GM23338 (cell line): ENCODE measurements at regions not wholly inside any gene's neighbourhood (a gene's known extent, or its start where the extent isn't known, plus 50 kb on each side); places are given as distances from the start of the nearest gene placed in this dataset.

Experiments
- ATAC-seq: fragments of 200-7000 bp; cut with Tn5 transposase; 3 replicates; pipeline ENCODE4 v1.9.1; 2020
- DNase-seq: peaks from one replicate; pipeline ENCODE4 v3.0.0-alpha.2; 2015; ENCODE audit warnings: low spot score
- H2AFZ ChIP-seq: fragments of 200-600 bp; sonication (generic); 2 replicates; pipeline ENCODE4 v1.8.0; 2016; ENCODE audit warnings: antibody characterized with exemption, mild to moderate bottlenecking, moderate library complexity
- H3F3A ChIP-seq: fragments of 200-600 bp; sonication (generic); replicated peaks from 2 replicates; pipeline ENCODE4 v1.8.0; 2017; ENCODE audit warnings: antibody characterized with exemption, mixed run types, low read depth
- H3K27ac ChIP-seq: fragments of 200-600 bp; sonication (generic); 2 replicates; pipeline ENCODE4 v1.6.1; 2016; ENCODE audit warnings: low read depth
- H3K27me3 ChIP-seq: fragments of 200-600 bp; sonication (generic); 2 replicates; pipeline ENCODE4 v1.8.0; 2016; ENCODE audit warnings: mild to moderate bottlenecking, mixed run types, moderate library complexity; ENCODE audit not compliant: insufficient read depth
- H3K36me3 ChIP-seq: fragments of 200-600 bp; sonication (generic); 2 replicates; pipeline ENCODE4 v1.8.0; 2016; ENCODE audit warnings: mild to moderate bottlenecking; ENCODE audit not compliant: insufficient read depth
- H3K4me1 ChIP-seq: fragments of 200-600 bp; sonication (generic); 2 replicates; pipeline ENCODE4 v1.8.0; 2016; ENCODE audit warnings: mild to moderate bottlenecking, moderate library complexity; ENCODE audit not compliant: insufficient read depth
- H3K4me2 ChIP-seq: fragments of 200-600 bp; sonication (generic); 2 replicates; pipeline ENCODE4 v1.7.1; 2017; ENCODE audit warnings: mixed run types
- H3K4me3 ChIP-seq: fragments of 200-600 bp; sonication (generic); 2 replicates; pipeline ENCODE4 v1.6.1; 2016; ENCODE audit warnings: mixed run types
- H3K79me2 ChIP-seq: fragments of 200-600 bp; sonication (generic); replicated peaks from 2 replicates; pipeline ENCODE4 v1.8.0; 2017; ENCODE audit warnings: mild to moderate bottlenecking; ENCODE audit not compliant: insufficient read depth
- H3K9me2 ChIP-seq: fragments of 200-600 bp; sonication (generic); 2 replicates; pipeline ENCODE4 v1.8.0; 2017; ENCODE audit not compliant: insufficient read depth
- H4K20me1 ChIP-seq: fragments of 200-600 bp; sonication (generic); replicated peaks from 2 replicates; pipeline ENCODE4 v1.8.0; 2017; ENCODE audit warnings: mild to moderate bottlenecking; ENCODE audit not compliant: insufficient read depth
- H3K27ac Mint-ChIP-seq: 2 replicates; pipeline ENCODE4 v1.8.0; 2020; ENCODE audit warnings: inconsistent platforms, mild to moderate bottlenecking, moderate library complexity, mixed read lengths
- H3K27me3 Mint-ChIP-seq: 3 replicates; pipeline ENCODE4 v1.8.0; 2022; ENCODE audit warnings: low read depth, mild to moderate bottlenecking, moderate library complexity, mixed read lengths, inconsistent platforms; ENCODE audit not compliant: insufficient read depth, poor library complexity
- H3K36me3 Mint-ChIP-seq: 3 replicates; pipeline ENCODE4 v1.8.0; 2021; ENCODE audit warnings: low read depth, mild to moderate bottlenecking, inconsistent platforms, moderate library complexity, mixed read lengths
- H3K4me1 Mint-ChIP-seq: 3 replicates; pipeline ENCODE4 v1.8.0; 2020; ENCODE audit warnings: mild to moderate bottlenecking, inconsistent platforms, mixed read lengths
- H3K4me3 Mint-ChIP-seq: 3 replicates; pipeline ENCODE4 v1.8.0; 2021; ENCODE audit warnings: moderate library complexity, mild to moderate bottlenecking, inconsistent platforms, mixed read lengths
- H3K9me3 Mint-ChIP-seq: 3 replicates; pipeline ENCODE4 v1.8.0; 2020; ENCODE audit warnings: moderate library complexity, mild to moderate bottlenecking, inconsistent platforms, mixed read lengths
- CTCF ChIP-seq, 2 experiments: fragments of 200-600 bp in 1 of 2; sonication (generic) in 1 of 2; conservative IDR thresholded peaks; 2 replicates each; pipeline versions ENCODE4 v1.5.1 to v1.6.1; 2016 to 2017; ENCODE audit warnings: antibody characterized with exemption in 2 of 2, low read depth in 2 of 2, mild to moderate bottlenecking in 2 of 2, moderate library complexity in 1 of 2
- EZH2phosphoT487 ChIP-seq: fragments of 200-600 bp; sonication (generic); IDR thresholded peaks from one replicate; pipeline ENCODE4 v1.8.1; 2018; ENCODE audit warnings: antibody characterized with exemption; ENCODE audit not compliant: unreplicated experiment
- ZNF331 ChIP-seq: fragments of 250-450 bp; sonication (Bioruptor Pico); IDR thresholded peaks from 2 replicates; pipeline ENCODE4 v1.5.0; 2020; ENCODE audit warnings: low read depth, mild to moderate bottlenecking, moderate library complexity
- TF ChIP-seq, protein P1 (sequence below): fragments of 250-450 bp; sonication (Bioruptor Pico); IDR thresholded peaks from 2 replicates; pipeline ENCODE4 v1.5.0; 2020; ENCODE audit warnings: mild to moderate bottlenecking, moderate library complexity
- TF ChIP-seq, protein P2 (sequence below): IDR thresholded peaks from one replicate; pipeline ENCODE4 v1.6.1; 2018; ENCODE audit warnings: antibody characterized with exemption; ENCODE audit not compliant: unreplicated experiment

DNA sequence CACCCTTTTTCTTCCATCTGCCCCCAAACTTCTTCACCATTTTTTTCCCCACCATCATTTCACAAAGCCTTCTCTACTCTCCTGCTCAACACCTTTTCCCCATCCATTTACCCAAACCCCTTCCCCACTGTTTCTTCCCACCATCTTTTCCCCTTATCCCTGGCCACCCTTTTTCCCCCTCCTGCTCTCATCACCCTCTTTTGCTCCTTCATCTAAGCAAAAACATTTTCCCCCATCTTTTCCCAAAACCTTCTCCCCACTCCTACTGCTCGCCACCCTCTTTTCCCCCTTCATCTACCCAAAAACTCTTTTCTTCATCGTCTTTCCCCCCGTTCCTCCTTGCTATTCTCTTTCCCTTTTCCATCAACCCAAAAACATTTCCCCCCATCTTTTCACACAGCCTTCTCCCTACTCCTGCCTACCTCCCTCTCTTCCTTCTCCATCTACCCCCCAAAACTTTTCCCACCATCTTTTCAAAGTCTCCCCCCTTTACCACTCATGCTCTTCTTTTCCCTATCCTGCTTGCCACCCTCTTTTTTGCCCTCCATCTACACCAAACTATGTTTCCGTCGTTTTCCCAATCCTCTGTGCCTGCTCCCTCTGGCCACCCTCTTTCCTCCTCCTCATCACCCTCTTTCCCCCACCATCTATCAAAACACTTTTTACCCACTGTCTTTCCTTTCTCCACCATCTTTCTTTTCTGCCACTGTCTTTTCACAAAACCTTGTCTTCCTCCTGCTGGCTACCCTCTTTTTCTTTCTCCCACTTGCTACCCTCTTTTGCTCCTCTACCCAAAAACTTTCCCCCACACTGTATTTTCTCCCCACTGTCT is 205.8 kb upstream of the WSB1 start (continued):
- TF ChIP-seq, protein P1, sequence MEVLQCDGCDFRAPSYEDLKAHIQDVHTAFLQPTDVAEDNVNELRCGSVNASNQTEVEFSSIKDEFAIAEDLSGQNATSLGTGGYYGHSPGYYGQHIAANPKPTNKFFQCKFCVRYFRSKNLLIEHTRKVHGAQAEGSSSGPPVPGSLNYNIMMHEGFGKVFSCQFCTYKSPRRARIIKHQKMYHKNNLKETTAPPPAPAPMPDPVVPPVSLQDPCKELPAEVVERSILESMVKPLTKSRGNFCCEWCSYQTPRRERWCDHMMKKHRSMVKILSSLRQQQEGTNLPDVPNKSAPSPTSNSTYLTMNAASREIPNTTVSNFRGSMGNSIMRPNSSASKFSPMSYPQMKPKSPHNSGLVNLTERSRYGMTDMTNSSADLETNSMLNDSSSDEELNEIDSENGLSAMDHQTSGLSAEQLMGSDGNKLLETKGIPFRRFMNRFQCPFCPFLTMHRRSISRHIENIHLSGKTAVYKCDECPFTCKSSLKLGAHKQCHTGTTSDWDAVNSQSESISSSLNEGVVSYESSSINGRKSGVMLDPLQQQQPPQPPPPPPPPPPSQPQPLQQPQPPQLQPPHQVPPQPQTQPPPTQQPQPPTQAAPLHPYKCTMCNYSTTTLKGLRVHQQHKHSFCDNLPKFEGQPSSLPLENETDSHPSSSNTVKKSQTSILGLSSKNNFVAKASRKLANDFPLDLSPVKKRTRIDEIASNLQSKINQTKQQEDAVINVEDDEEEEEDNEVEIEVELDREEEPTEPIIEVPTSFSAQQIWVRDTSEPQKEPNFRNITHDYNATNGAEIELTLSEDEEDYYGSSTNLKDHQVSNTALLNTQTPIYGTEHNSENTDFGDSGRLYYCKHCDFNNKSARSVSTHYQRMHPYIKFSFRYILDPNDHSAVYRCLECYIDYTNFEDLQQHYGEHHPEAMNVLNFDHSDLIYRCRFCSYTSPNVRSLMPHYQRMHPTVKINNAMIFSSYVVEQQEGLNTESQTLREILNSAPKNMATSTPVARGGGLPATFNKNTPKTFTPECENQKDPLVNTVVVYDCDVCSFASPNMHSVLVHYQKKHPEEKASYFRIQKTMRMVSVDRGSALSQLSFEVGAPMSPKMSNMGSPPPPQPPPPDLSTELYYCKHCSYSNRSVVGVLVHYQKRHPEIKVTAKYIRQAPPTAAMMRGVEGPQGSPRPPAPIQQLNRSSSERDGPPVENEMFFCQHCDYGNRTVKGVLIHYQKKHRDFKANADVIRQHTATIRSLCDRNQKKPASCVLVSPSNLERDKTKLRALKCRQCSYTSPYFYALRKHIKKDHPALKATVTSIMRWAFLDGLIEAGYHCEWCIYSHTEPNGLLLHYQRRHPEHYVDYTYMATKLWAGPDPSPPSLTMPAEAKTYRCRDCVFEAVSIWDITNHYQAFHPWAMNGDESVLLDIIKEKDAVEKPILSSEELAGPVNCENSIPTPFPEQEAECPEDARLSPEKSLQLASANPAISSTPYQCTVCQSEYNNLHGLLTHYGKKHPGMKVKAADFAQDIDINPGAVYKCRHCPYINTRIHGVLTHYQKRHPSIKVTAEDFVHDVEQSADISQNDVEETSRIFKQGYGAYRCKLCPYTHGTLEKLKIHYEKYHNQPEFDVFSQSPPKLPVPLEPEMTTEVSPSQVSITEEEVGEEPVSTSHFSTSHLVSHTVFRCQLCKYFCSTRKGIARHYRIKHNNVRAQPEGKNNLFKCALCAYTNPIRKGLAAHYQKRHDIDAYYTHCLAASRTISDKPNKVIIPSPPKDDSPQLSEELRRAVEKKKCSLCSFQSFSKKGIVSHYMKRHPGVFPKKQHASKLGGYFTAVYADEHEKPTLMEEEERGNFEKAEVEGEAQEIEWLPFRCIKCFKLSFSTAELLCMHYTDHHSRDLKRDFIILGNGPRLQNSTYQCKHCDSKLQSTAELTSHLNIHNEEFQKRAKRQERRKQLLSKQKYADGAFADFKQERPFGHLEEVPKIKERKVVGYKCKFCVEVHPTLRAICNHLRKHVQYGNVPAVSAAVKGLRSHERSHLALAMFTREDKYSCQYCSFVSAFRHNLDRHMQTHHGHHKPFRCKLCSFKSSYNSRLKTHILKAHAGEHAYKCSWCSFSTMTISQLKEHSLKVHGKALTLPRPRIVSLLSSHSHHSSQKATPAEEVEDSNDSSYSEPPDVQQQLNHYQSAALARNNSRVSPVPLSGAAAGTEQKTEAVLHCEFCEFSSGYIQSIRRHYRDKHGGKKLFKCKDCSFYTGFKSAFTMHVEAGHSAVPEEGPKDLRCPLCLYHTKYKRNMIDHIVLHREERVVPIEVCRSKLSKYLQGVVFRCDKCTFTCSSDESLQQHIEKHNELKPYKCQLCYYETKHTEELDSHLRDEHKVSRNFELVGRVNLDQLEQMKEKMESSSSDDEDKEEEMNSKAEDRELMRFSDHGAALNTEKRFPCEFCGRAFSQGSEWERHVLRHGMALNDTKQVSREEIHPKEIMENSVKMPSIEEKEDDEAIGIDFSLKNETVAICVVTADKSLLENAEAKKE (CRISPR knock-in tag) = no peak
- TF ChIP-seq ZNF331 (CRISPR knock-in tag) (no peak), CTCF (conservative IDR thresholded peaks at IDR 0.05; ENCODE audit: low read depth in 2 of 2) (no peak), EZH2phosphoT487 (no peak)

DNA sequence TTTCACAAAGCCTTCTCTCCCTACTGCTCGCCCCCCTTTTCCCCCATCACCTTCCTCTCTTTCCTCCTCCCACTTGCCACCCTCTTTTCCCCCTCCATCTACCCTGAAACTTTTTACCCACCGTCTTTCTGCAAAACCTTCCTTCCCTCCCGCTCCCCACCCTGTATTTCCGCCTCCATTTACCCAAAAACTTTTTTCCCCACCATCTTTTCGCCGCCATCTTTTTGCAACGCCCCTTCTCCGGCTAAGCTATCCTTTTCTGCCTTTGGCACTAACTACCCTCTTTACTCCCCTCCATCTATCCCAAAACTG is 205.2 kb upstream of the WSB1 start:
- no peak for DNase-seq
- no peaks in the 10 kb centered on the region for H3K79me2 ChIP-seq
- H3F3A ChIP-seq = no peaks in the 10 kb centered on the region
- no peak for ATAC-seq
- no peaks in the 10 kb centered on the region for H3K27me3 ChIP-seq
- no peak overlapping the region for H3K27ac ChIP-seq
- no peaks in the 10 kb centered on the region for H3K4me1 ChIP-seq
- Mint-ChIP-seq H3K27ac (no peak overlapping the region), H3K27me3 (peaks cover 4% of the 10 kb centered on the region), H3K4me3 (no peak overlapping the region), H3K36me3 (peaks cover 32% of the 10 kb centered on the region), H3K4me1 (no peaks in the 10 kb centered on the region), H3K9me3 (peaks cover 95% of the 10 kb centered on the region)
- no peak overlapping the region for H3K4me2 ChIP-seq
- H3K4me3 ChIP-seq = no peak overlapping the region
- no peaks in the 10 kb centered on the region for H4K20me1 ChIP-seq
- no peaks in the 10 kb centered on the region for H3K36me3 ChIP-seq
- no peaks in the 10 kb centered on the region for H3K9me2 ChIP-seq
- H2AFZ ChIP-seq = no peak overlapping the region
- no peak for TF ChIP-seq ZNF331 (CRISPR knock-in tag)
- TF ChIP-seq, protein P2, sequence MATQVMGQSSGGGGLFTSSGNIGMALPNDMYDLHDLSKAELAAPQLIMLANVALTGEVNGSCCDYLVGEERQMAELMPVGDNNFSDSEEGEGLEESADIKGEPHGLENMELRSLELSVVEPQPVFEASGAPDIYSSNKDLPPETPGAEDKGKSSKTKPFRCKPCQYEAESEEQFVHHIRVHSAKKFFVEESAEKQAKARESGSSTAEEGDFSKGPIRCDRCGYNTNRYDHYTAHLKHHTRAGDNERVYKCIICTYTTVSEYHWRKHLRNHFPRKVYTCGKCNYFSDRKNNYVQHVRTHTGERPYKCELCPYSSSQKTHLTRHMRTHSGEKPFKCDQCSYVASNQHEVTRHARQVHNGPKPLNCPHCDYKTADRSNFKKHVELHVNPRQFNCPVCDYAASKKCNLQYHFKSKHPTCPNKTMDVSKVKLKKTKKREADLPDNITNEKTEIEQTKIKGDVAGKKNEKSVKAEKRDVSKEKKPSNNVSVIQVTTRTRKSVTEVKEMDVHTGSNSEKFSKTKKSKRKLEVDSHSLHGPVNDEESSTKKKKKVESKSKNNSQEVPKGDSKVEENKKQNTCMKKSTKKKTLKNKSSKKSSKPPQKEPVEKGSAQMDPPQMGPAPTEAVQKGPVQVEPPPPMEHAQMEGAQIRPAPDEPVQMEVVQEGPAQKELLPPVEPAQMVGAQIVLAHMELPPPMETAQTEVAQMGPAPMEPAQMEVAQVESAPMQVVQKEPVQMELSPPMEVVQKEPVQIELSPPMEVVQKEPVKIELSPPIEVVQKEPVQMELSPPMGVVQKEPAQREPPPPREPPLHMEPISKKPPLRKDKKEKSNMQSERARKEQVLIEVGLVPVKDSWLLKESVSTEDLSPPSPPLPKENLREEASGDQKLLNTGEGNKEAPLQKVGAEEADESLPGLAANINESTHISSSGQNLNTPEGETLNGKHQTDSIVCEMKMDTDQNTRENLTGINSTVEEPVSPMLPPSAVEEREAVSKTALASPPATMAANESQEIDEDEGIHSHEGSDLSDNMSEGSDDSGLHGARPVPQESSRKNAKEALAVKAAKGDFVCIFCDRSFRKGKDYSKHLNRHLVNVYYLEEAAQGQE = no peak
